Glutamatergic neuron (in vitro differentiated cells): ENCODE measurements at regions not wholly inside any gene's neighbourhood (a gene's known extent, or its start where the extent isn't known, plus 50 kb on each side); places are given as distances from the start of the nearest gene placed in this dataset.

Source experiments
- DNase-seq: peaks from one replicate; pipeline ENCODE4 v3.0.0; 2022
- H3K27ac Mint-ChIP-seq: one replicate; pipeline ENCODE4 v1.8.0; 2020; ENCODE audit warnings: mild to moderate bottlenecking, mixed read lengths, inconsistent platforms; ENCODE audit not compliant: unreplicated experiment
- H3K27me3 Mint-ChIP-seq: one replicate; pipeline ENCODE4 v1.8.0; 2020; ENCODE audit warnings: mild to moderate bottlenecking, moderate library complexity, mixed read lengths, inconsistent platforms; ENCODE audit not compliant: unreplicated experiment
- H3K36me3 Mint-ChIP-seq: one replicate; pipeline ENCODE4 v1.8.0; 2020; ENCODE audit warnings: mild to moderate bottlenecking, mixed read lengths, inconsistent platforms; ENCODE audit not compliant: unreplicated experiment
- H3K4me1 Mint-ChIP-seq: one replicate; pipeline ENCODE4 v1.8.0; 2020; ENCODE audit warnings: mild to moderate bottlenecking, low read depth, mixed read lengths, inconsistent platforms; ENCODE audit not compliant: unreplicated experiment
- H3K4me3 Mint-ChIP-seq: one replicate; pipeline ENCODE4 v1.8.0; 2020; ENCODE audit warnings: mild to moderate bottlenecking, mixed read lengths, inconsistent platforms; ENCODE audit not compliant: unreplicated experiment
- H3K9me3 Mint-ChIP-seq: one replicate; pipeline ENCODE4 v1.8.0; 2020; ENCODE audit warnings: mild to moderate bottlenecking, moderate library complexity, mixed read lengths, inconsistent platforms; ENCODE audit not compliant: unreplicated experiment
- CTCF ChIP-seq: fragments of 200-600 bp; sonication (generic); IDR thresholded peaks from one replicate; pipeline ENCODE4 v1.5.0; 2021; ENCODE audit not compliant: partially characterized antibody, unreplicated experiment

DNA sequence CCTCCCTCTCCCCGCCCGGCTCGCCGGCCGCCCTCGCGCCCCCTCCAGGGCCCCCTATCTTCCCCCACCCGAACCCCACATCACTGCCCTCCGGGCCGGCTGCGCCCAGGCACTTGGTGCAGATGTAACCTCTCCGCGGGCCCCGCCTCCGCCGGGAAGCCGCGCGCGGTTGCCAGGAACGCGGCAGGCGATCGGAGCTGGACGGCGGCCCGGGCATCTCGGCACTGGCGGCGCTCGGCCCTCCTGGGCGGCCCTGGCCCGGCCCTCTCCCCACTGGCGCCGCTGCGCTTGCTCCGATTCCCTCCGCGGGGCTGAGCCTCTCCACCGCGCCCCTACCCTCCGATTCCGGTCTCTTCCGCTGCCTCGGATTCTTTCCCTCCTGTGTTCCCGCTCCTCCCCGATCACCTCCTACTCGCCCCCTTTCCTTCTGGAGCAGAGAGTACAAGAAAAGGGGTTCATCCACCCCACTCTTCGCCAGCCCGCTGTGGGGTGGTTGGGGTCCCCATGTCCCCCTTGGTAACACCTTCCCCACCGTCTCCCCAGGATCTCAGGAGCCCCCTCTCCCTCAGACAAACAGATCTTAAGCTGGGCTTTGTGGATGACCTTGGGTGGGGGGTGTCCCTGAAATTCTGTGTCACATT is 70.6 kb downstream of the C9orf50 start:
- no peak for TF ChIP-seq CTCF
- Mint-ChIP-seq H3K4me3 (peak overlapping the region; percentile 80), H3K9me3 (peaks cover 3% of the 10 kb centered on the region), H3K27ac (no peak overlapping the region), H3K36me3 (no peaks in the 10 kb centered on the region), H3K27me3 (peaks cover 9% of the 10 kb centered on the region), H3K4me1 (no peaks in the 10 kb centered on the region)
- peak; percentile 70 for DNase-seq

- no peaks in the 10 kb centered on the region for H3K36me3 Mint-ChIP-seq
- peak overlapping the region; percentile 82 for H3K4me3 Mint-ChIP-seq
- no peak overlapping the region for H3K27ac Mint-ChIP-seq
- no peak for DNase-seq
- peaks cover 9% of the 10 kb centered on the region for H3K27me3 Mint-ChIP-seq
- peaks cover 3% of the 10 kb centered on the region for H3K9me3 Mint-ChIP-seq
- no peaks in the 10 kb centered on the region for H3K4me1 Mint-ChIP-seq
- TF ChIP-seq CTCF, result no peak
These were observed 71.2 kb downstream of the C9orf50 start for GRCh38 chr9:129549684-129550083.

DNA sequence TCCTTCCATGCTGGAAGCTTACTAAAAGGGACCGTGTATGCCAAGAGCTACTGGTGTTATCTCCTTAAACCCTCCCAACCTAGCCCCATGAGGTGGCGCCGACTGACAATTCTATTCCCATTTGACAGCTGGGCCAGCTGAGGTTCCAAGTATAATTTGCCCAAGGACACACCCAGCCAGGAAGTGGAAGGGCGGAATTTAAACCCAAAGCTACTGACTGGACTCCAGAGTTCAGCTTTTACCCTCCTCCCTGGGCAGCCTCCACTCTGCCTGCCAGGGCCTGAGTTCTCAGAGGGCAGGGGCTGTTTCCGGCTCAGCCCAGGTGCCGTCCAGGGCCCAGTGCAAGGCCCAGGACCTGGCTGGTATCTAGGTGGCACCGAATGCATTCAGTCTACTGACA is 71.8 kb downstream of the C9orf50 start:
- DNase-seq, result no peak
- TF ChIP-seq CTCF, result no peak
- peaks cover 9% of the 10 kb centered on the region for H3K27me3 Mint-ChIP-seq
- peaks cover 3% of the 10 kb centered on the region for H3K9me3 Mint-ChIP-seq
- peak overlapping the region; percentile 82 for H3K4me3 Mint-ChIP-seq
- no peaks in the 10 kb centered on the region for H3K36me3 Mint-ChIP-seq
- H3K4me1 Mint-ChIP-seq, result no peaks in the 10 kb centered on the region
- peak overlapping the region; percentile 28 for H3K27ac Mint-ChIP-seq

DNA sequence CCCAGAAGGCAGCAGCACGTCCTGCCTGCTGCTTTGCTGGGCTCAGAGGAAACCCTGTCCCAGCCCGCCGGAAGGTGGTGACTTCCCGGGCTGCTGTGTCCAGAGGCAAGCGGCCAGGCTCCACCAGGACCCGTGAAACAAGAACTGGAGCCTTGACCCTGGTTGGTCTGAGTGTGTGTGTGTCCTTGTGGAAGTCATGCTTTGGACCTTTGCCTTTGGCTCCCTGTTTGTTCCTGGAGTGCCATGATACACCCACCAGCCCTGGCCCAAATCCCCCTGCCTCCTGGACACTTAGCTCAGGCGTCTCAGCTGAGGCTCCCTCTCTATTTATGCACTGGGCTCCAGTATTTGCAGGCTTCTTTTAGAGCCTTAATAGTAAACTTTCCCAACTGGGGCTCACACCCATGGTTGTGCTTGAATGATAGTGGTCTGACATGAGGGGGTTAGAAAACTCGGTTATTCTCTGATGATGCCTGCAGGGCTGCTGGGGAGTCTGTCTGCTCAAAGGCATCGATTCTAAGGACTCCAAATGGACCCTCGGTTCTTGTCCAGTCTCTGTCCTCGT is 72.2 kb downstream of the C9orf50 start:
- peaks cover 9% of the 10 kb centered on the region for H3K27me3 Mint-ChIP-seq
- no peak overlapping the region for H3K4me3 Mint-ChIP-seq
- no peak for TF ChIP-seq CTCF
- no peak overlapping the region for H3K27ac Mint-ChIP-seq
- peaks cover 3% of the 10 kb centered on the region for H3K9me3 Mint-ChIP-seq
- no peaks in the 10 kb centered on the region for H3K36me3 Mint-ChIP-seq
- no peaks in the 10 kb centered on the region for H3K4me1 Mint-ChIP-seq
- no peak for DNase-seq

- TF ChIP-seq CTCF, result no peak
- no peak overlapping the region for H3K4me3 Mint-ChIP-seq
- no peaks in the 10 kb centered on the region for H3K4me1 Mint-ChIP-seq
- H3K9me3 Mint-ChIP-seq, result peaks cover 3% of the 10 kb centered on the region
- DNase-seq, result no peak
- no peaks in the 10 kb centered on the region for H3K36me3 Mint-ChIP-seq
- H3K27ac Mint-ChIP-seq, result no peak overlapping the region
- H3K27me3 Mint-ChIP-seq, result peaks cover 9% of the 10 kb centered on the region
These were observed 72.9 kb downstream of the C9orf50 start for GRCh38 chr9:129547869-129548570.
